Sigmoid colon (tissue), 6 donors: ENCODE measurements at regions not wholly inside any gene's neighbourhood (a gene's known extent, or its start where the extent isn't known, plus 50 kb on each side); places are given as distances from the start of the nearest gene placed in this dataset.

ENCODE experiments used
- DNase-seq: peaks from one replicate; pipeline ENCODE4 v3.0.0-alpha.2; 2019
- H3K27ac ChIP-seq, 4 donors: fragments of 200-600 bp; sonication (generic); one replicate each; pipeline ENCODE4 v1.5.1; 2016 to 2019; ENCODE audit warnings: mild to moderate bottlenecking in 1 of 4
- H3K27me3 ChIP-seq, 3 donors: fragments of 200-600 bp; sonication (generic); one replicate each; pipeline ENCODE4 v1.5.1; 2019; ENCODE audit warnings: mild to moderate bottlenecking in 1 of 3
- H3K36me3 ChIP-seq, 4 donors: fragments of 200-600 bp; sonication (generic); one replicate each; pipeline ENCODE4 v1.5.1; 2016 to 2019
- H3K4me1 ChIP-seq, 4 donors: fragments of 200-600 bp; sonication (generic); one replicate each; pipeline ENCODE4 v1.5.1; 2017 to 2019
- H3K4me3 ChIP-seq, 4 donors: fragments of 200-600 bp; sonication (generic); one replicate each; pipeline ENCODE4 v1.5.1; 2017 to 2019; ENCODE audit warnings: mild to moderate bottlenecking in 2 of 4, moderate library complexity in 1 of 4
- H3K9me3 ChIP-seq, 4 donors: fragments of 200-600 bp in 3 of 4; sonication (generic) in 3 of 4; one replicate each; pipeline versions ENCODE4 v1.5.1 to v1.6.1; 2013 to 2019
- EP300 ChIP-seq, 4 donors: sonication (generic); formaldehyde crosslinking; IDR thresholded peaks; one replicate each; pipeline ENCODE4 v1.6.1; 2017; ENCODE audit warnings: antibody characterized with exemption in 4 of 4
- POLR2A ChIP-seq, 2 donors: fragments of 450-650 bp; IDR thresholded peaks; one replicate each; pipeline ENCODE4 v1.6.1; 2016; ENCODE audit warnings: antibody characterized with exemption in 2 of 2, mild to moderate bottlenecking in 2 of 2, moderate library complexity in 2 of 2
- POLR2AphosphoS5 ChIP-seq, 4 donors: sonication (generic); formaldehyde crosslinking; IDR thresholded peaks; one replicate each; pipeline ENCODE4 v1.6.1; 2017; ENCODE audit warnings: antibody characterized with exemption in 4 of 4
- WGBS, 2 donors: extraction: QIAGEN DNeasy Blood & Tissue Kit; methylation state at CpG; one replicate each; pipeline ENCODE4 v1.1.7; 2013; 5-methylcytosine and 5-hydroxymethylcytosine counted together
- intact Hi-C: fragments of 100-400 bp; cut with DNase I; formaldehyde crosslinking; loops from one replicate; pipeline ENCODE4 v1.15.1; 2023
- TF ChIP-seq, protein P1 (sequence below), 4 experiments: fragments of 450-650 bp in 3 of 4; fragments of 200-600 bp in 1 of 4; IDR thresholded peaks; one replicate each; pipeline ENCODE4 v1.5.1; 2016 to 2019; ENCODE audit warnings: antibody characterized with exemption in 4 of 4, mild to moderate bottlenecking in 3 of 4, moderate library complexity in 2 of 4
- donor health status: healthy with polysubstance abuse.
- donor health status: healthy.

DNA sequence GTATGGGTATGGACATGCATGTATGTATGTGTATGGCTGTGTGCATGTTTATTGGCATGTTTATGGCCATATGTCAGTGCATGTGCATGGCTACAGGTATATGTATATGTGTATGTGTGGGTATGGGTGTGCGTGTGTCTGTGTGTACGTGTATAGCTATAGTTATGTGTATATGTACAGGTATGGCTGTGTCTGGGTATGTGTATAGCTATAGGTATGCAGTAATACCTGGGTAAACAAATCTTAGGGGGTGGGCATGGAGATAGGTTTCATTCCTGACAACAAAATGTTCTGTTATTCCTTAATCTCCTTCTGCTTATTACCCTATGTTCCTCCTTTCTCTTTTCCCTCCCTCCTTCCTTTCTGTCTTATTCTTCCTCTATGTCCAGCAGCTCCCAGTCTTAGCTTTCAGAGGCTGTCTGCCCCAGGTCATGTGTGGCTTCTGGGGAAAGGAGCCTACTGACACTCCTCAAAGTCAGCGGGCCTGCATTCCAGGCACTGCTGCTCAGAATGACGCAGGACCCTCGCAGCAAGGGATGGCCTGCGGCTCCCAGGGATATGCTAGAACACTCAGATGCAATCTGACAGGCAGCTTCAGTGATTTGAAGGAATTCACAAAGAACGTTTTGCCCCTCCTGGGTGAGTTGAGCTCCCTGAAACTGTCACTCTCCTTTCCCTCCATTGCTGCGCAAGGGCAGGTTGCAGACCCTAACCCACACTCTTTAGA is 139.3 kb upstream of the PHACTR1 start:
- Histone ChIP-seq H3K4me1 (peaks cover 0 to 13% (median 6%) of the 10 kb centered on the region in 4 donors), H3K36me3 (no peaks in the 10 kb centered on the region), H3K9me3 (no peaks in the 10 kb centered on the region), H3K27ac (no peak overlapping the region), H3K27me3 (no peaks in the 10 kb centered on the region), H3K4me3 (no peak overlapping the region)
- TF ChIP-seq, protein P1, sequence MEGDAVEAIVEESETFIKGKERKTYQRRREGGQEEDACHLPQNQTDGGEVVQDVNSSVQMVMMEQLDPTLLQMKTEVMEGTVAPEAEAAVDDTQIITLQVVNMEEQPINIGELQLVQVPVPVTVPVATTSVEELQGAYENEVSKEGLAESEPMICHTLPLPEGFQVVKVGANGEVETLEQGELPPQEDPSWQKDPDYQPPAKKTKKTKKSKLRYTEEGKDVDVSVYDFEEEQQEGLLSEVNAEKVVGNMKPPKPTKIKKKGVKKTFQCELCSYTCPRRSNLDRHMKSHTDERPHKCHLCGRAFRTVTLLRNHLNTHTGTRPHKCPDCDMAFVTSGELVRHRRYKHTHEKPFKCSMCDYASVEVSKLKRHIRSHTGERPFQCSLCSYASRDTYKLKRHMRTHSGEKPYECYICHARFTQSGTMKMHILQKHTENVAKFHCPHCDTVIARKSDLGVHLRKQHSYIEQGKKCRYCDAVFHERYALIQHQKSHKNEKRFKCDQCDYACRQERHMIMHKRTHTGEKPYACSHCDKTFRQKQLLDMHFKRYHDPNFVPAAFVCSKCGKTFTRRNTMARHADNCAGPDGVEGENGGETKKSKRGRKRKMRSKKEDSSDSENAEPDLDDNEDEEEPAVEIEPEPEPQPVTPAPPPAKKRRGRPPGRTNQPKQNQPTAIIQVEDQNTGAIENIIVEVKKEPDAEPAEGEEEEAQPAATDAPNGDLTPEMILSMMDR (IDR thresholded peaks at IDR 0.05): no peak
- TF ChIP-seq POLR2AphosphoS5 (IDR thresholded peaks at IDR 0.05) (no peak), EP300 (IDR thresholded peaks at IDR 0.05) (no peak)
- intact Hi-C loops: no loop called here
- 88 to 89% methylated on average over 8 of the region's 8 CpGs for WGBS, 2 donors
- no peak for DNase-seq

DNA sequence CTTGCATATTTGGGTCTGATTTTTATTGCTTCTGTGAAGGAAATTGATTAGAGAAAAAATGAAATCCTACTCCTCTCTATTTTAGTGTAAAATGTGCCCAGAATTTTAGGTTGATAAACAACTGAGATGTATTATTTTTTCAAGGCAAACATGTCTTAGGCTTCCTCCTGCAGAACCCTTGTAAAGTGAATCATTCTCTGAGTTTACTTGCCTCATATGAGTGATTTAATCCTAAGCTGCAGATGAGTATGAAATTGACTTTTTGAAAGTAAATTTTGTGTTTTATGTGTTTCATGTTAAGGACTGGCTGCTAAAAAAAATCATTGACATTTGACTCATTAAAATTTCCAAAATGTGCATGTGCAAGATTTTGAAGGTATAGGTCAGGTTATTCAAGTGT is 138.5 kb upstream of the PHACTR1 start:
- TF ChIP-seq POLR2AphosphoS5 (IDR thresholded peaks at IDR 0.05) (no peak), EP300 (IDR thresholded peaks at IDR 0.05) (no peak), POLR2A (IDR thresholded peaks at IDR 0.05) (no peak)
- TF ChIP-seq, protein P1 (IDR thresholded peaks at IDR 0.05): no peak
- intact Hi-C loops: no loop called here
- no peak overlapping the region for H3K27ac ChIP-seq
- no peak overlapping the region for H3K4me3 ChIP-seq
- no peaks in the 10 kb centered on the region for H3K9me3 ChIP-seq
- H3K4me1 ChIP-seq: peaks cover 0 to 9% (median 3%) of the 10 kb centered on the region in 4 donors
- H3K36me3 ChIP-seq: no peaks in the 10 kb centered on the region
- no peaks in the 10 kb centered on the region for H3K27me3 ChIP-seq
- DNase-seq: no peak

DNA sequence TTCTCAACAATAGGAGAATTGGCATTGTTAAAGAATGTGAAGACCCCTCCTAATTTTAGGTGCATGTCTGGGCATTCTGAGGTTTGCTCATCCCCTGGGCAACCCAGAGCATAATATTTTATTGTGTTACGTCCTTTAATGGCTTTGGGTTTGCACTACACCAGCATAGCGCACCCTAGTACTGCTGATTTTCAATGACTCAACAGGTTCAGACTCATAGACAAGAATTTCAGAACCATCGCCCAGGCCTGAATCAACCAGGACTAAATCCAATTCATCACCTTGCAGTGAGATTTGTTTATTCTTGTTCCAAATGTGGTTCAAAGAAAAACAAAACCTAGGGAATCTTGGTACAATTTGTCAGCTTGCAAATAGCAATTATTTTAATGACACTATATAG is 137.8 kb upstream of the PHACTR1 start:
- no peak for DNase-seq
- H3K27me3 ChIP-seq: no peaks in the 10 kb centered on the region
- peaks cover 0 to 5% (median 0%) of the 10 kb centered on the region in 4 donors for H3K4me1 ChIP-seq
- intact Hi-C loops: no loop called here
- no peaks in the 10 kb centered on the region for H3K9me3 ChIP-seq
- no peaks in the 10 kb centered on the region for H3K36me3 ChIP-seq
- H3K27ac ChIP-seq: no peak overlapping the region
- H3K4me3 ChIP-seq: no peak overlapping the region
- WGBS, 2 donors: 95 to 96% methylated on average over 3 of the region's 3 CpGs
- no peak for TF ChIP-seq EP300 (IDR thresholded peaks at IDR 0.05)
- no peak for TF ChIP-seq POLR2A (IDR thresholded peaks at IDR 0.05)
- no peak for TF ChIP-seq POLR2AphosphoS5 (IDR thresholded peaks at IDR 0.05)
- TF ChIP-seq, protein P1 (IDR thresholded peaks at IDR 0.05): no peak

DNA sequence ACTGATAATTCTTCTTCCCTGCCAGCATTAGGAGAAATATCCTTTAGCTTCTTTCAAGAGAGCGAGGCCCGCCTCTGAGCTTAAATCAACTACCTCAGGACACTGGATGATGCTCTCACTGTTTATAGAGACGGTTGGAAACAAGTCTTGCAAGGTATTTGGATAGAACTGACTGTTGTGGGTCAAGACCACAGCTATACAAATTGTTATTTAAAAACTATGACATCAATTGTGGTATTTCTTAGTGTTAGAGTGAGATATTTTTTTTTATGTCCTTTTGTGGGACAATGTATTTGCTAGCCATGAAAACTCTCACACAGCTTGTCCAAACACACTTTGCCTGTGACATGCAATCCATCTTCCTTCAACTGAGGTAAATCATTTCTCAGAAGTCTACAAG is 136.3 kb upstream of the PHACTR1 start:
- DNase-seq: no peak
- no peaks in the 10 kb centered on the region for H3K27me3 ChIP-seq
- WGBS, 2 donors: 93 to 94% methylated on average over 3 of the region's 3 CpGs
- no peak overlapping the region for H3K27ac ChIP-seq
- no peak overlapping the region for H3K4me3 ChIP-seq
- peaks cover 0 to 6% (median 4%) of the 10 kb centered on the region in 4 donors for H3K4me1 ChIP-seq
- H3K9me3 ChIP-seq: no peaks in the 10 kb centered on the region
- no peaks in the 10 kb centered on the region for H3K36me3 ChIP-seq
- intact Hi-C loops: no loop called here
- TF ChIP-seq POLR2AphosphoS5 (IDR thresholded peaks at IDR 0.05) (no peak), POLR2A (IDR thresholded peaks at IDR 0.05) (no peak), EP300 (IDR thresholded peaks at IDR 0.05) (no peak)
- TF ChIP-seq, protein P1 (IDR thresholded peaks at IDR 0.05): no peak
